Vagina (tissue), 2 donors: ENCODE measurements at regions not wholly inside any gene's neighbourhood (a gene's known extent, or its start where the extent isn't known, plus 50 kb on each side); places are given as distances from the start of the nearest gene placed in this dataset.

Source experiments
- DNase-seq, 2 donors: peaks; one replicate each; pipeline ENCODE4 v3.0.0-alpha.2; 2017; ENCODE audit errors: extremely low spot score in 2 of 2
- H3K27ac ChIP-seq: fragments of 200-600 bp; sonication (generic); one replicate; pipeline ENCODE4 v1.5.1; 2019
- H3K27me3 ChIP-seq: fragments of 200-600 bp; sonication (generic); one replicate; pipeline ENCODE4 v1.5.1; 2019
- H3K36me3 ChIP-seq, 2 donors: fragments of 200-600 bp; sonication (generic); one replicate each; pipeline ENCODE4 v1.5.1; 2017 to 2019
- H3K4me1 ChIP-seq: fragments of 200-600 bp; sonication (generic); one replicate; pipeline ENCODE4 v1.5.1; 2019
- H3K4me3 ChIP-seq, 2 donors: fragments of 200-600 bp; sonication (generic); 1 replicate in 1 of 2; 2 replicates in 1 of 2; pipeline ENCODE4 v1.5.1; 2016 to 2019
- H3K9me3 ChIP-seq: fragments of 200-600 bp; sonication (generic); one replicate; pipeline ENCODE4 v1.5.1; 2019
- POLR2A ChIP-seq, 2 donors: fragments of 450-650 bp; IDR thresholded peaks; one replicate each; pipeline ENCODE4 v1.6.1; 2017; ENCODE audit warnings: antibody characterized with exemption in 2 of 2, mild to moderate bottlenecking in 2 of 2, moderate library complexity in 2 of 2
- POLR2AphosphoS5 ChIP-seq, 2 donors: sonication (generic); formaldehyde crosslinking; IDR thresholded peaks; one replicate each; pipeline ENCODE4 v1.9.0; 2017; ENCODE audit warnings: antibody characterized with exemption in 2 of 2, mild to moderate bottlenecking in 2 of 2, low read depth in 1 of 2; ENCODE audit not compliant: insufficient read depth in 1 of 2
- intact Hi-C: fragments of 100-400 bp; cut with DNase I; formaldehyde crosslinking; loops from one replicate; pipeline ENCODE4 v1.15.1; 2023
- TF ChIP-seq, protein P1 (sequence below), 3 experiments: fragments of 450-650 bp in 2 of 3; fragments of 200-600 bp in 1 of 3; sonication (generic) in 1 of 3; IDR thresholded peaks; one replicate each; pipeline ENCODE4 v1.5.1; 2017 to 2019; ENCODE audit warnings: antibody characterized with exemption in 3 of 3, mild to moderate bottlenecking in 2 of 3, moderate library complexity in 2 of 3

GRCh38 chr2:176682278-176682677, 413.0 kb downstream of the MTX2 start:
- TF ChIP-seq POLR2AphosphoS5 (IDR thresholded peaks at IDR 0.05; ENCODE audit: insufficient read depth in 1 of 2, low read depth in 1 of 2) = no peak
- no peak for TF ChIP-seq POLR2A (IDR thresholded peaks at IDR 0.05)
- H3K4me1 ChIP-seq = peaks cover 8% of the 10 kb centered on the region
- H3K27ac ChIP-seq = no peak overlapping the region
- H3K4me3 ChIP-seq = no peak overlapping the region
- no peak for DNase-seq
- H3K36me3 ChIP-seq = no peaks in the 10 kb centered on the region
- intact Hi-C loops = no loop called here
- no peaks in the 10 kb centered on the region for H3K9me3 ChIP-seq
- H3K27me3 ChIP-seq = no peaks in the 10 kb centered on the region

- no peak overlapping the region for H3K27ac ChIP-seq
- intact Hi-C loops = no loop called here
- no peaks in the 10 kb centered on the region for H3K36me3 ChIP-seq
- H3K4me1 ChIP-seq = peaks cover 7% of the 10 kb centered on the region
- no peaks in the 10 kb centered on the region for H3K9me3 ChIP-seq
- TF ChIP-seq, protein P1, sequence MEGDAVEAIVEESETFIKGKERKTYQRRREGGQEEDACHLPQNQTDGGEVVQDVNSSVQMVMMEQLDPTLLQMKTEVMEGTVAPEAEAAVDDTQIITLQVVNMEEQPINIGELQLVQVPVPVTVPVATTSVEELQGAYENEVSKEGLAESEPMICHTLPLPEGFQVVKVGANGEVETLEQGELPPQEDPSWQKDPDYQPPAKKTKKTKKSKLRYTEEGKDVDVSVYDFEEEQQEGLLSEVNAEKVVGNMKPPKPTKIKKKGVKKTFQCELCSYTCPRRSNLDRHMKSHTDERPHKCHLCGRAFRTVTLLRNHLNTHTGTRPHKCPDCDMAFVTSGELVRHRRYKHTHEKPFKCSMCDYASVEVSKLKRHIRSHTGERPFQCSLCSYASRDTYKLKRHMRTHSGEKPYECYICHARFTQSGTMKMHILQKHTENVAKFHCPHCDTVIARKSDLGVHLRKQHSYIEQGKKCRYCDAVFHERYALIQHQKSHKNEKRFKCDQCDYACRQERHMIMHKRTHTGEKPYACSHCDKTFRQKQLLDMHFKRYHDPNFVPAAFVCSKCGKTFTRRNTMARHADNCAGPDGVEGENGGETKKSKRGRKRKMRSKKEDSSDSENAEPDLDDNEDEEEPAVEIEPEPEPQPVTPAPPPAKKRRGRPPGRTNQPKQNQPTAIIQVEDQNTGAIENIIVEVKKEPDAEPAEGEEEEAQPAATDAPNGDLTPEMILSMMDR (IDR thresholded peaks at IDR 0.05) = no peak
- no peak for TF ChIP-seq POLR2AphosphoS5 (IDR thresholded peaks at IDR 0.05; ENCODE audit: insufficient read depth in 1 of 2, low read depth in 1 of 2)
- TF ChIP-seq POLR2A (IDR thresholded peaks at IDR 0.05) = no peak
- no peaks in the 10 kb centered on the region for H3K27me3 ChIP-seq
- no peak for DNase-seq
- H3K4me3 ChIP-seq = no peak overlapping the region
Measured at GRCh38 chr2:176683618-176684111, 414.4 kb downstream of the MTX2 start.

- no peak for DNase-seq
- Histone ChIP-seq H3K4me3 (no peak overlapping the region), H3K27ac (no peak overlapping the region), H3K9me3 (no peaks in the 10 kb centered on the region), H3K36me3 (no peaks in the 10 kb centered on the region), H3K4me1 (no peaks in the 10 kb centered on the region), H3K27me3 (no peaks in the 10 kb centered on the region)
- intact Hi-C loops = no loop called here
- TF ChIP-seq, protein P1 (IDR thresholded peaks at IDR 0.05) = no peak
- TF ChIP-seq POLR2A (IDR thresholded peaks at IDR 0.05) (no peak), POLR2AphosphoS5 (IDR thresholded peaks at IDR 0.05; ENCODE audit: insufficient read depth in 1 of 2, low read depth in 1 of 2) (no peak)
Measured at GRCh38 chr2:176685908-176686307, 416.7 kb downstream of the MTX2 start.

GRCh38 chr2:176686328-176686727, 417.1 kb downstream of the MTX2 start:
- no peak overlapping the region for H3K27ac ChIP-seq
- H3K27me3 ChIP-seq = no peaks in the 10 kb centered on the region
- no peak overlapping the region for H3K4me3 ChIP-seq
- H3K36me3 ChIP-seq = no peaks in the 10 kb centered on the region
- no peaks in the 10 kb centered on the region for H3K9me3 ChIP-seq
- TF ChIP-seq POLR2AphosphoS5 (IDR thresholded peaks at IDR 0.05; ENCODE audit: insufficient read depth in 1 of 2, low read depth in 1 of 2) (no peak), POLR2A (IDR thresholded peaks at IDR 0.05) (no peak)
- TF ChIP-seq, protein P1 (IDR thresholded peaks at IDR 0.05) = no peak
- no peaks in the 10 kb centered on the region for H3K4me1 ChIP-seq
- DNase-seq = no peak
- intact Hi-C loops = no loop called here

DNA sequence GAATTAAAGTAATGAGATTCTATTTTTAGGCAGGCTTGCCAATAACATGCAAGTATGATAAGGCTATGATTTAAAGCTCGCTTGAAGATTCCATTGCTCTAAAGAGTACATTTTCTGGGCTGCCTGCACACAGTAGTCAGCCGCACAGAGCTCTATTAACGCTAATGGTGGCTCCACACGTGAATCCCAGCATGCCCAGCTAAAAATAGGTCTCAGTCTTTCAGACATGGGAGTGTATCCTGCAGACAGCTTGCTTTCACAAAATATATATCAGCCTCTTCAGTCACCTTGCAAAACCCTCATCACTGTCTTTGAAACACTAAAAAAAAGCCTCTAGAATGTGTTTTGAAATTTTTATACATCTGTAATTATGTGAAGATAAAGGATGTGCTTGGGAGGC, 418.1 kb downstream of the MTX2 start:
- H3K36me3 ChIP-seq = no peaks in the 10 kb centered on the region

More for the DNA sequence above, 418.1 kb downstream of the MTX2 start:
- Histone ChIP-seq H3K27me3 (no peaks in the 10 kb centered on the region), H3K4me1 (no peaks in the 10 kb centered on the region), H3K9me3 (no peaks in the 10 kb centered on the region), H3K4me3 (no peak overlapping the region), H3K27ac (no peak overlapping the region)
- DNase-seq = no peak
- TF ChIP-seq, protein P1 (IDR thresholded peaks at IDR 0.05) = no peak
- intact Hi-C loops = no loop called here
